Middle frontal gyrus (tissue), 1 donor: ENCODE measurements at regions not wholly inside any gene's neighbourhood (a gene's known extent, or its start where the extent isn't known, plus 50 kb on each side); places are given as distances from the start of the nearest gene placed in this dataset.

Source experiments
- DNase-seq: peaks from one replicate; pipeline ENCODE4 v3.0.0-alpha.2; 2015; ENCODE audit warnings: low spot score; ENCODE audit errors: extremely low spot score

GRCh38 chr16:54582631-54583250 is 296.2 kb upstream of the IRX3 start:
- DNase-seq: no peak

- DNase-seq: no peak
These were observed 292.6 kb upstream of the IRX3 start for GRCh38 chr16:54579106-54579728.

DNA sequence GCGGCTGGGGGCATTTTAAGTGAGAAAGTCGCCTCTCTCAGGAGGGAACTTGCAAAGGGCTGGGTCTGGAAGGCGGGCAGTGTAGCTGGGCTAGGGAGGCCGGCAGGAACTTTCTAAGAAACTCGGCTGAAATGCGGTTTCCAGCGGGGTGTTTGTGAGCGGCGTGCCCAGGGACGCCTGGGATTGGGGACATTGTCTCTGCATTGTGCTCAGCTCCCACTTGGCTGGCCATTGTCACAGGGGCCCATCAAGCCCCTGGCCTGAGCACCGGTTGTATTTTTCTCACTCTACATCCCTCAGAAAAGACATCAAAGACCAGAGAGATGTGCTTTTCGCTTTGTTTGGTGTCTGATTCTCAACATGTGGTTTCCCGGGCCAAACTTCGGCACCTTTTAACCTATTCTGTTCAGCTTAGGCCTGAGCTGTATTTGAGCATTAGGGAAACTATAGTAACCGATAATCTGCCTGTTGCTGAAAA is 291.1 kb upstream of the IRX3 start:
- DNase-seq: no peak

DNA sequence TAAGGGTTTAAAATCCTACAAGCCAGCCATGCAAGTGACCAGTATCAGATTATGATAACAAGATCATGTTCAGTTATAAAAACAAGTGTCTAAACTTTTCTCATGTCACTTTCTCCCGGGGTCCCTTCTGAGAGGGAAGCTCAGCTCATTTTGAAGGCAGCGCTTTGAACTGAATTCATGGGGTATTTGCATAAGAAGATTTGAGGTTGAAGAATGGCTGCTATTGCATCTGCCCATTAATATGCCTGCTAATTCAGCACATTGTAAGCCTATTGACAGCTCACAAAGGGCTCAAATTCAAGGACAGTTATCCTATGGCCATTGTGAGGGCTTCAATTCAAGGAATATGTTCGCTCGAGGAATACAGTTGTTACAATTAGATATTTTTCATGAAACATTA is 290.2 kb upstream of the IRX3 start:
- DNase-seq: no peak

DNA sequence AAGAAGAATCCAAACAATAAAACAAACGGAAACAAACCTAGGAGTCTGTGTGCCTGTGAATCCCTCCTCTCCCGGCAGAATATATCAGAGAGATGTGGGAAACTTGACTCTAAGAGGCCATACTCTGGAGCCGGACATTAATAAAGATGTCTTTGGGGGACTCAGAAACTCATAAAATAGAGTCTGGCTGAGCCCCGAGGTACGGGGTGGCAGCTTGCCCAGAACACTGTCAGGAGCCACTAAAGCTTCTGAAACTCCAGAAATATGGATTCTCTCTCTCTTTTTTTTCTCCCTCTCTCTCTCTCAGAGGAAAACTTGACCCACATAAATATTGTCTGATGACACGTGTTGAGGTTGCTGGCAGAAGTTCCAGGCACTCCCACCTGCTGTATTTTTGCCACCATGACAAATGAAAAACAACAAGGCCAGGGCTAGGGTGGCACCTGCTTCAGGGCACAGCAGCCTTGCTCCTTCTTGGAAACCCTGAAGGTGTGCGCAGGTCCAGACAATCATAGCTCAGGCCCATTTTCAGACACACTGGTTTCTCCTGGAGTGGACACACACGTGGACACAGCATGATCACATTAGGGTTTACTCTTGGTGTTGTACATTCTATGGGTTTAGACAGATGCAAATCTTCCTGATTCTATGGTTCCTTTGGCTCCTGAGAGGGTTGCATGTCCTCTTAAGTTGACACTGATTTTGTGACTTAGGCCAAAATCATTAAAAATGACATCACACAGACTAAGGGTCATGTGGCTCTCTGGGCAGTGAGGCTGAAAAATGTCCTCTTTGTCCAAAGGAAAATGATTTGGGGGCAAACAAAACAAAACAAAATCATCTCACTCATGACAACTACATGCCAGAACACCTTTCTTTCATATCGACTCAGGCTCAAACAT is 282.6 kb upstream of the IRX3 start:
- DNase-seq: no peak

DNA sequence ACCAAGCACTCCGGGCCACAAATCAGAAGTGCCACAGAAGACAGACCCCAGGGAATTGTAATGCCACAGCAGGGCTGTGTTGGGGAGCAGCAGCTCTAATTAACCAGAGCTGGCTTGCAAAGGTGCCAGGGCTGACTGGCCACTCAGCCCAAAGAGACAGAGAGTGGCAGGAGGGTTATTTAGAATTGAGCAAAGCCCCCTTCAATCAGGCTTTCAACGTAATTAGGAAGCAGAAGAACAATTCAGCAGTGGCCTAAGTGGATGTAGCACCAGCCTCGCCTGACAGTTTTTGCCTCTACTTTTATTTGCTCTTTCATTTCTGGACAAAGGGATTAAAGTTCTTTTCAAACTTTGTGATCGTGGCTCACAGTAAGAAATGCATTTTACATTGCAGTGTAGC is 278.3 kb upstream of the IRX3 start:
- no peak for DNase-seq

DNA sequence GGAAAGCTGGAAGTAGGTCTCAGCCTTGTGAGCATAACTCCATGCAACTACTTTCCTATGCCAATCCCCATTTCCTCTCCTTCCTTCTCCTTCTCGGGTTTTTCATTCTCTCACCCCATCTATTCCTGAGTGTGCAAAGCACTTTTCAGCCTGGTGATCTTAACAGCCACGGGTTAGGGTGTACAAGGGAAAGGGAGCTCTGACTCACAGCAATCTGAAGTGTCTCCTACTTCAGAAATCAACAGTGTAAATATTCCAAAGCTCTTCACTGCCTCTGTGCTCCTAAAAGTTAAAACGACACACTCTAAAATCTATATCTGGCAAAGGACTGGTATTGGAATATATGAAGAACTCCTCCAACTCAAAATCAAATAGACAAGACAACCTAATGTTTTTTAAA is 268.0 kb upstream of the IRX3 start:
- DNase-seq: no peak

- no peak for DNase-seq
These were observed 261.7 kb upstream of the IRX3 start for GRCh38 chr16:54548281-54548680.

DNA sequence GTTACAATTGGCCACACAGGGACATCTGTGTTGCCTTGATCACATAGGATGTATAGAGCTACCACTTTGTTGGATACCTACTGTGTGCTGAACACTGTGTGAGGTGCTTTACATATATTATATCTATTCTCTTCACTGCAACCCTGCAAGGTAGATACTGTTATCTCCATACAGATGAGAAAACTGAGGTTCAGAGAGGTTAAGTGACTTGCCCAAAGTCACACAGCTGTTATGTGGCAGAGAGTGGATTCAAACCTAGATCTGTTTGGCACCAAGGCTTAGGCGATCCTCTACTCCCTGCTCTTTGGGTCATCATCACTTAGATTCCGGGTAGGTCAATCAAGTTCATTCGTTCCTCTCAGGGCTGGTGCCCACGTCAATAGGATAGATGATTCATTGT is 260.5 kb upstream of the IRX3 start:
- DNase-seq: no peak

GRCh38 chr16:54546521-54546920 is 259.9 kb upstream of the IRX3 start:
- DNase-seq: no peak

- no peak for DNase-seq
These were observed 259.4 kb upstream of the IRX3 start for GRCh38 chr16:54545854-54546511.

DNA sequence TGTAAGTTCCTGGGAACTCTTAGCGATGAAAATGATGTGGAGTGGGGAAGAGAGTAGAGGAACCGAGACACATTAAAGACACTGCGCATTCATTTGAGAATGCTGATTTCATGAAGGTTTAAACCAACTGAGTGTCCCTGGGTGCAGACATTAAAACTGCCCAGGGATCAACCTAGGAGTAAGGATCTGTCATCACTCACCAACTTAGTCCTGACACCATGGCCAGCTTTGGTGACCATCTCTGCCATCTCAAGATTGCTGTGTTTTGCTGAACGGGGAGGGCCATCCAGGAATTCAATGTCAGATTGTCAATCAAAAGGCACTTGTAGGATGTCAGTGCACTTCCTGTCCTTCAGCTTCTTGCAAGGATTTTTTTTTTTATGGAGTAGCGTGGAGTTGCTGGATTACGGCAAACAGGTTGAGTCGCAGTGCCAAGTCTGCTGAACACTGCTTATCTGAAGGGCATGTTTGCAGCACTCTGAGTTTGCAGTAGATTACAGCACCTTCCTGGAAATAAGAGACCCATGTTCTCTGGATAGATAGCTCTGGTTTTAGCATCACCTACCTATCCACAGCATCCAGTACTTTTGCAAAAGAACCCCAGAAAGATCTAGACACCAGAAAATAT is 258.1 kb upstream of the IRX3 start:
- no peak for DNase-seq

GRCh38 chr16:54542805-54543505 is 256.4 kb upstream of the IRX3 start:
- no peak for DNase-seq

DNA sequence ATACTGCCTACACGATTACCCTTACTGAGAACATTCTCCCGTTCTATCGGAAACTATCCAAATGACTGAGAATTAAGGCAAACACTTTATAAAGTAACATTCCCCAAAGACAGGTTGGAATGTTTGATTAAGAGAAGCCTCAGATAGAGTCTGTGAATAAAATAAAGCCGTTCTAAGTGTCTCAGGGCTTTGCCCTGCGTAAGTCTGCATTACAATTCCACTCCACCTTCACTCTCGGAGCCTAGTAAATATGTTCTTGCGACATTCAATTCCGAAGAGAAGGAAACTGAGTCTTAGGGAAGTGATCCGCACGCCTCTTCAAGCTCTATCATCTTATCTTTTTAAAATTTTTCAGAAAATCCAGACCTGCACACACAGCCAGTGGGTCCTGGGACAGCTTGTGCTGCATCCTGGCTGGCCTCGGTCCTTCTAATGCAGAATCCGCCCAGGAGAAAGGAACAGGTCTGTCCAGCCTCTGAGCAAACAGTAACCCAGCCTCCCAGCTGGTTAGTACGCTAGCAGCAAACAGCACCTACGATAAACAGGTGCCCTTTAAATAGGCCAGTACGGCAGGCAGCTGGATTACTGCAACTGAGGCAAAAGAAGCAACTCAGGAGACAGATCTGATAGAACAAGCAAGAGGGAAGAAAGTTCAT is 254.1 kb upstream of the IRX3 start:
- no peak for DNase-seq

DNA sequence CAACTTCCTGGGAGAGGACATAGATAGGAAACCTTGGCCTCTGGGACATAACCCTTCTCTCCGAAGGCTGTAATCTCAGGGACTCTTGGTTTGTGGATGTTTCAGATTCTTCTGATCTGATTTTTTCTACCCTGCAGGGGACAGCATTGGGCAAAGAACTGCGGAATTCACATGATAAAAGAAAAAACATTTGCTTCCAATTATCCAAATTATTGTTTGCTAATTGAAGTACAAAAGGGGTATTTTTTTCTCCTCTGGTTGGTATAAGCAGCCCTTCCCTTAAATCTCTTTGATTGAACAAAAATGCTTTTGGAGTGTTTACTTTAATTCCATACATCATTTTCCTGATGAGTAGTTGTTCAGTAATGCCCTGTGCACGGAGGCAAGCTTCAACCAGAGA is 251.7 kb upstream of the IRX3 start:
- no peak for DNase-seq

DNA sequence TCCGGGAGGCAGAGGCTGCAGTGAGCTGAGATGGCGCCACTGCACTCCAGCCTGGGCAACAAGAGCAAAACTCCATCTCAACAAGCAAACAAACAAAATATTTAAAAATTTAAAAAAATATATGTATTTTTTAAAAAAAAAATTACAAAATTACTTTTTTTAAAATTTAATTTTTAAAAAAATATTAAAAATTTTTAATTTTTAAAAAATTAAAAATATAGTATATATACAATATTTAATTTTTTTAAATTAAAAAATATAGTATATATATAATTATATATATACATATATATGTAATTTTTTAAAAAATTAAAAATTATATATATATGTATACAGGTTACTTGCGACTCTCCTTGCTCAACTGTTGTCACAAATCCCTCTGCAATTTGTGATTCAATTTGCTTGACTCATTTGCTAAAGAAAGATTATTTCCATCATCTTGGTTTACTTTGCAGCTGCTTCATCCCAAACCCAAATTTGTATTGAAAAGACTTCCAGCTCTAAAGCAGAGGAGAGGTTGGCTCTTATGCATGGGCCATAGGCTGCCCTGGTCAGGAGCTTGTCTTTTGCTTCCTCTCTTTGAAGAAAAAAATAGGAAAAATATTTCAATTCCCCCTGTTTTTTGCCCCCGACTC is 247.4 kb upstream of the IRX3 start:
- DNase-seq: no peak

DNA sequence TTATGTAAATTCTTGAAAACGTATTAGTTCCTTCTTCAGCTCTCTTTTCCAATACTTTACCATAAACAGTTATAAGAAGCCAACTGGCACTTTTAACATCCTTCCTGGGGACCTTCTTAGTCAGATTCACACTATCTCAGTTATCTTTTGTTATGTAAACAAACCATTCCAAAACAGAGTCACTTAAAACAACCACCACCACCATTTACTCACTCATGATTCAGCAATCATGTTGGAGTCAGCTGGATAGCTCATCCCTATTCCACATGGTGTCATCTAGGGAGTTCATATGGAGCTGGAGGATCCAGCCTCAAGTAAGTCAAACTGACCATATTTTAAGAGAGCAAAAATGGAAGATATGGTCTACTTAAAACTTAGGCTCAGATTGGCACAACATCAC is 240.3 kb upstream of the IRX3 start:
- no peak for DNase-seq

DNA sequence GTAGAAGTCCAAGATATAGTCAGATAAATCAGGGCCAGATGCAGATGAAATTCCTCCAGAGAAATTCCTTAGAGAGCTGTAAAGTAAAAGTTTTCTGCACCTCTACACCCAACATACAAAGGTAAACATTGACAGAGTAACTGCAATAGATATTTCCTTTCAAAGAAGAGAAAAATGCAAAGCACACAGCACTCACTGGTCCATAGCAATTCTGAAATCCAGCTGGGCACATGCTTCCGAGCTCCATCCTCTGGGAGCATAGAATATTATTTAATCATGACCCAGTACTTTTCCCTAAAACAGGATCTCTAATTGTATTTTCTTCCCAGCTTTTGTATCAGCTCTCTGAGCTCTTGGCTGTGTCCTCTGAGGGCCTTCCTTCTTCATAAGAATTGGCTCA is 239.5 kb upstream of the IRX3 start:
- no peak for DNase-seq

DNA sequence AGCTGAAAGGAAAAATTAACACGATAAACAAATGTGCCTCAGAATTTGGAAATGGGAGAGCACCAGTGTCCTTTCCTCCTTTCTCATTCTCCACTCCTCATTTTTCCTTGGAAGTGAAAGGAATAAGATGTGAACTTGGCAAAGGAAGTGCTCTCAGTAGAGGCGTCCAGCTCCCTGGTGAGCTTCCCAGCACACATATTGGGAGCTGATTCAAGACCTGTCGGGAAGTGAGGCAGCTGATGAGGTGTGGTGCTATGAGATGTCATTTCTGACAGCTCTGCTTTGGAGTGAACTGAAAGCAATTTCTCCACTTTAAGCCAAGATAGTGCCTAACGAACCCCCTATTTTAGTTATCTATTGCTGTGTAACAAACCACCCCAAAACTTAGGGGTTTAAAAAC is 238.5 kb upstream of the IRX3 start:
- no peak for DNase-seq

DNA sequence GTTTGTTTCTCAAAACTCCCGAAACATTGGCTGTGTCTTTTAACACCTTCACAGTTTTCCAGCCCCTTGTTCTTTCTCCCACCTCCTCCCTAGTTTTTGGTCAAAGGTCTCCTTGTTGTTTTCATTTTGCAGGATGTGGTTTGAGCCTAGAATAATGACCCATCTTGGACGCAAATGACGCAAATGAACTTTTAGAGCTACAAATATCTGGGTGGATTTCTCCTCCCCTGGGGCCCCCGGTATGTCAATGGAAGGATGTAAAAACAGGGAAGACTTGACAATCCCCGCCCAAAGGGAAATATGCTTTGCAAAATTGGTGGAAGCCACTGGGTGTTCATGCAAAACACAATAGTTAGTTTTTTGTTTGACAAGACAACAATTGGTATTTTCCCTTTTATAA is 236.0 kb upstream of the IRX3 start:
- no peak for DNase-seq
